DOHH2 (cell line): ENCODE measurements at regions not wholly inside any gene's neighbourhood (a gene's known extent, or its start where the extent isn't known, plus 50 kb on each side); places are given as distances from the start of the nearest gene placed in this dataset.

Experiments
- EZH2phosphoT487 ChIP-seq: fragments of 200-600 bp; sonication (generic); IDR thresholded peaks from 2 replicates; pipeline ENCODE4 v1.6.1; 2017; ENCODE audit warnings: borderline replicate concordance, mild to moderate bottlenecking, antibody characterized with exemption, low read length, moderate library complexity, mixed read lengths
- TF ChIP-seq, protein P1 (sequence below): fragments of 200-600 bp; sonication (generic); IDR thresholded peaks from one replicate; pipeline ENCODE4 v1.5.1; 2014; ENCODE audit warnings: antibody characterized with exemption, mild to moderate bottlenecking, low read depth, low read length; ENCODE audit not compliant: poor library complexity, severe bottlenecking

DNA sequence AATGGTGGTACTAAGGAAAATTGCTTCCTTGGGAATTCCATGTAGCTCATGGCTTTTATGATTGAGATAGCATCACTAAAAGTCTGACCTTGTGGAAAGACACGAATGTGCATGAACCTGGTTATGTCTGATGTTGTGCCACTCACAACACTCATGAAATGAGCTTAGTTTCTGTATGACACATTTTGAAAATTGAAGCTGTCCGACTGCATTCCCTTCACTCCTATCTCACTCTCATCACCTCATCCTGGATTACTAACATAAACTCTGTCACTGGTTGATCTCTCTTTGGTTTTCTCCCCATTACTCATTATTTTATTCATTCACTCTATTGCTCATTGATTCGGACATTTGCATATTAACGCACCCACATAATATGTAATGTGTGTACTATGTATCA is 190.0 kb upstream of the VWC2 start:
- TF ChIP-seq, protein P1, sequence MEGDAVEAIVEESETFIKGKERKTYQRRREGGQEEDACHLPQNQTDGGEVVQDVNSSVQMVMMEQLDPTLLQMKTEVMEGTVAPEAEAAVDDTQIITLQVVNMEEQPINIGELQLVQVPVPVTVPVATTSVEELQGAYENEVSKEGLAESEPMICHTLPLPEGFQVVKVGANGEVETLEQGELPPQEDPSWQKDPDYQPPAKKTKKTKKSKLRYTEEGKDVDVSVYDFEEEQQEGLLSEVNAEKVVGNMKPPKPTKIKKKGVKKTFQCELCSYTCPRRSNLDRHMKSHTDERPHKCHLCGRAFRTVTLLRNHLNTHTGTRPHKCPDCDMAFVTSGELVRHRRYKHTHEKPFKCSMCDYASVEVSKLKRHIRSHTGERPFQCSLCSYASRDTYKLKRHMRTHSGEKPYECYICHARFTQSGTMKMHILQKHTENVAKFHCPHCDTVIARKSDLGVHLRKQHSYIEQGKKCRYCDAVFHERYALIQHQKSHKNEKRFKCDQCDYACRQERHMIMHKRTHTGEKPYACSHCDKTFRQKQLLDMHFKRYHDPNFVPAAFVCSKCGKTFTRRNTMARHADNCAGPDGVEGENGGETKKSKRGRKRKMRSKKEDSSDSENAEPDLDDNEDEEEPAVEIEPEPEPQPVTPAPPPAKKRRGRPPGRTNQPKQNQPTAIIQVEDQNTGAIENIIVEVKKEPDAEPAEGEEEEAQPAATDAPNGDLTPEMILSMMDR = no peak
- TF ChIP-seq EZH2phosphoT487 = no peak
